A172 (cell line): ENCODE measurements at regions not wholly inside any gene's neighbourhood (a gene's known extent, or its start where the extent isn't known, plus 50 kb on each side); places are given as distances from the start of the nearest gene placed in this dataset.
A peak's percentile ranks its signal among the peaks of the same experiment; 100 is the strongest.

ENCODE experiments used
- DNase-seq: peaks from one replicate; pipeline ENCODE4 v3.0.0-alpha.2; 2015; ENCODE audit warnings: low spot score

- DNase-seq, result no peak
These were observed 398.0 kb downstream of the RAPGEF2 start for GRCh38 chr4:159500861-159501260.

- DNase-seq, result no peak
These were observed 400.5 kb downstream of the RAPGEF2 start for GRCh38 chr4:159503236-159504008.

- DNase-seq, result peak; percentile 27
These were observed 401.8 kb downstream of the RAPGEF2 start for GRCh38 chr4:159504684-159505083.

- DNase-seq, result no peak
These were observed 402.5 kb downstream of the RAPGEF2 start for GRCh38 chr4:159505266-159505975.

GRCh38 chr4:159506801-159507517 lies 404.1 kb downstream of the RAPGEF2 start:
- DNase-seq, result no peak

- DNase-seq, result peak; percentile 62
These were observed 406.1 kb downstream of the RAPGEF2 start for GRCh38 chr4:159508917-159509500.

GRCh38 chr4:159512348-159512747 lies 409.5 kb downstream of the RAPGEF2 start:
- no peak for DNase-seq

- no peak for DNase-seq
These were observed 412.6 kb downstream of the RAPGEF2 start for GRCh38 chr4:159515314-159516025.

- peak; percentile 63 for DNase-seq
These were observed 413.8 kb downstream of the RAPGEF2 start for GRCh38 chr4:159516556-159517140.

- no peak for DNase-seq
These were observed 417.2 kb downstream of the RAPGEF2 start for GRCh38 chr4:159520074-159520473.

- no peak for DNase-seq
These were observed 423.3 kb downstream of the RAPGEF2 start for GRCh38 chr4:159526172-159526571.

- no peak for DNase-seq
These were observed 431.8 kb downstream of the RAPGEF2 start for GRCh38 chr4:159534655-159535054.

- no peak for DNase-seq
These were observed 435.7 kb downstream of the RAPGEF2 start for GRCh38 chr4:159538556-159538955.

- DNase-seq, result no peak
These were observed 437.2 kb downstream of the RAPGEF2 start for GRCh38 chr4:159540038-159540437.

GRCh38 chr4:159540501-159540900 lies 437.6 kb downstream of the RAPGEF2 start:
- no peak for DNase-seq

- no peak for DNase-seq
These were observed 438.3 kb downstream of the RAPGEF2 start for GRCh38 chr4:159541143-159541542.

GRCh38 chr4:159542296-159542695 lies 439.4 kb downstream of the RAPGEF2 start:
- no peak for DNase-seq

- DNase-seq, result no peak
These were observed 441.0 kb downstream of the RAPGEF2 start for GRCh38 chr4:159543831-159544230.

GRCh38 chr4:159545556-159545955 lies 442.7 kb downstream of the RAPGEF2 start:
- no peak for DNase-seq

- peak; percentile 45 for DNase-seq
These were observed 444.9 kb downstream of the RAPGEF2 start for GRCh38 chr4:159547645-159548308.

- DNase-seq, result no peak
These were observed 446.2 kb downstream of the RAPGEF2 start for GRCh38 chr4:159549098-159549518.
